CD4-positive, alpha-beta T cell treated with Interleukin-6 for 4 hours (primary cell): ENCODE measurements at regions not wholly inside any gene's neighbourhood (a gene's known extent, or its start where the extent isn't known, plus 50 kb on each side); places are given as distances from the start of the nearest gene placed in this dataset.

Experiments used
- DNase-seq: peaks from one replicate; pipeline ENCODE4 v3.0.0-alpha.2; 2020; ENCODE audit warnings: mixed read lengths

GRCh38 chr10:104577163-104577562 lies 63.9 kb upstream of the SORCS3 start:
- no peak for DNase-seq

- no peak for DNase-seq
These were observed 63.1 kb upstream of the SORCS3 start for GRCh38 chr10:104577861-104578521.

GRCh38 chr10:104578671-104579070 lies 62.4 kb upstream of the SORCS3 start:
- DNase-seq = no peak

- no peak for DNase-seq
These were observed 62.0 kb upstream of the SORCS3 start for GRCh38 chr10:104579136-104579535.

GRCh38 chr10:104580321-104580720 lies 60.8 kb upstream of the SORCS3 start:
- no peak for DNase-seq

- peak; percentile 72 for DNase-seq
These were observed 60.1 kb upstream of the SORCS3 start for GRCh38 chr10:104580774-104581675.

GRCh38 chr10:104581884-104582601 lies 59.0 kb upstream of the SORCS3 start:
- no peak for DNase-seq

GRCh38 chr10:104582602-104582951 lies 58.5 kb upstream of the SORCS3 start:
- DNase-seq = no peak

GRCh38 chr10:104582966-104583365 lies 58.1 kb upstream of the SORCS3 start:
- no peak for DNase-seq

- DNase-seq = no peak
These were observed 56.5 kb upstream of the SORCS3 start for GRCh38 chr10:104584541-104584940.

- DNase-seq = no peak
These were observed 53.3 kb upstream of the SORCS3 start for GRCh38 chr10:104587751-104588150.

- no peak for DNase-seq
These were observed 51.7 kb upstream of the SORCS3 start for GRCh38 chr10:104589431-104589830.

- no peak for DNase-seq
These were observed 51.2 kb upstream of the SORCS3 start for GRCh38 chr10:104589871-104590270.
